HL-60 (cell line): ENCODE measurements at regions not wholly inside any gene's neighbourhood (a gene's known extent, or its start where the extent isn't known, plus 50 kb on each side); places are given as distances from the start of the nearest gene placed in this dataset.

ENCODE experiments used
- DNase-seq, 2 experiments: peaks; one replicate each; pipeline ENCODE4 v3.0.0-alpha.2; 2010 to 2020; ENCODE audit warnings: low read depth in 1 of 2, low spot score in 1 of 2
- H3K27ac ChIP-seq: fragments of 250-450 bp; sonication (Bioruptor Pico); replicated peaks from 2 replicates; pipeline ENCODE4 v1.5.1; 2020; ENCODE audit warnings: mild to moderate bottlenecking, moderate library complexity
- H3K27me3 ChIP-seq: fragments of 250-450 bp; sonication (Bioruptor Pico); 2 replicates; pipeline ENCODE4 v1.5.1; 2021; ENCODE audit warnings: mild to moderate bottlenecking, moderate library complexity; ENCODE audit not compliant: insufficient read depth, poor library complexity, severe bottlenecking
- H3K4me3 ChIP-seq: replicated peaks from 2 replicates; pipeline ENCODE4 v1.5.1; 2011; ENCODE audit warnings: mild to moderate bottlenecking, control low read depth, low read length; ENCODE audit not compliant: insufficient read depth
- GABPA ChIP-seq: IDR thresholded peaks from 2 replicates; pipeline ENCODE4 v1.6.1; 2012; ENCODE audit warnings: low read depth
- POLR2AphosphoS5 ChIP-seq: IDR thresholded peaks from 2 replicates; pipeline ENCODE4 v1.6.1; 2012; ENCODE audit warnings: low read depth
- REST ChIP-seq: IDR thresholded peaks from 2 replicates; pipeline ENCODE4 v1.6.1; 2012; ENCODE audit warnings: low read depth; ENCODE audit not compliant: insufficient replicate concordance
- SPI1 ChIP-seq: IDR thresholded peaks from 2 replicates; pipeline ENCODE4 v1.6.1; 2012; ENCODE audit warnings: low read depth, mild to moderate bottlenecking, borderline replicate concordance
- TF ChIP-seq, protein P1 (sequence below): IDR thresholded peaks from one replicate; pipeline ENCODE4 v1.5.1; 2011; ENCODE audit warnings: low read length, control low read depth, inconsistent platforms; ENCODE audit not compliant: insufficient read depth

DNA sequence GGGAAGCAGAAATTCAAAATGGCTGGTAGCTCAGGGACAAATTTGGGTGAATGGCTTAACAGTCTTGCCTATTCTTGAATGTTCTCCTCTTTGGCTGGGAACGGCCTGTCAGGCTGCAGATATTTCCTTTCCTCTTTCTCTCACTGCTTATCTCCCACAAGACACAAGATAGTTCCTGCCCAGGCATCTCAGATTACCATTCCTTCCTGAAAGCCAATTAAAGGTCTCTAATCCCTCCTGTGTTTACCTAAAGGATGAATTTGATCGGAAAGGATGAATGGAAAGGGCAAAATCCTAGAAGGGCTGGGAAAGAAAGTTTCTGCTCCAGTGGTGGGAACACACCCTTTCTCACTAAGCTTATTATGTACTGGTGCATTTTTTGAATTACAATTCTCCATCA, 95.9 kb upstream of the JAG1 start:
- H3K27me3 ChIP-seq = no peaks in the 10 kb centered on the region
- TF ChIP-seq GABPA = no peak
- no peak for TF ChIP-seq SPI1
- TF ChIP-seq REST = no peak
- TF ChIP-seq, protein P1, sequence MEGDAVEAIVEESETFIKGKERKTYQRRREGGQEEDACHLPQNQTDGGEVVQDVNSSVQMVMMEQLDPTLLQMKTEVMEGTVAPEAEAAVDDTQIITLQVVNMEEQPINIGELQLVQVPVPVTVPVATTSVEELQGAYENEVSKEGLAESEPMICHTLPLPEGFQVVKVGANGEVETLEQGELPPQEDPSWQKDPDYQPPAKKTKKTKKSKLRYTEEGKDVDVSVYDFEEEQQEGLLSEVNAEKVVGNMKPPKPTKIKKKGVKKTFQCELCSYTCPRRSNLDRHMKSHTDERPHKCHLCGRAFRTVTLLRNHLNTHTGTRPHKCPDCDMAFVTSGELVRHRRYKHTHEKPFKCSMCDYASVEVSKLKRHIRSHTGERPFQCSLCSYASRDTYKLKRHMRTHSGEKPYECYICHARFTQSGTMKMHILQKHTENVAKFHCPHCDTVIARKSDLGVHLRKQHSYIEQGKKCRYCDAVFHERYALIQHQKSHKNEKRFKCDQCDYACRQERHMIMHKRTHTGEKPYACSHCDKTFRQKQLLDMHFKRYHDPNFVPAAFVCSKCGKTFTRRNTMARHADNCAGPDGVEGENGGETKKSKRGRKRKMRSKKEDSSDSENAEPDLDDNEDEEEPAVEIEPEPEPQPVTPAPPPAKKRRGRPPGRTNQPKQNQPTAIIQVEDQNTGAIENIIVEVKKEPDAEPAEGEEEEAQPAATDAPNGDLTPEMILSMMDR = no peak
- no peak for TF ChIP-seq POLR2AphosphoS5
- no peak for DNase-seq

GRCh38 chr20:10770753-10771152, 97.0 kb upstream of the JAG1 start:
- Histone ChIP-seq H3K27me3 (no peaks in the 10 kb centered on the region), H3K27ac (no peak overlapping the region), H3K4me3 (no peak overlapping the region)
- TF ChIP-seq, protein P1 = no peak
- TF ChIP-seq REST (no peak), GABPA (no peak), POLR2AphosphoS5 (no peak), SPI1 (no peak)
- DNase-seq = no peak

More for the DNA sequence above, 95.9 kb upstream of the JAG1 start:
- H3K27ac ChIP-seq = no peak overlapping the region
- no peak overlapping the region for H3K4me3 ChIP-seq

DNA sequence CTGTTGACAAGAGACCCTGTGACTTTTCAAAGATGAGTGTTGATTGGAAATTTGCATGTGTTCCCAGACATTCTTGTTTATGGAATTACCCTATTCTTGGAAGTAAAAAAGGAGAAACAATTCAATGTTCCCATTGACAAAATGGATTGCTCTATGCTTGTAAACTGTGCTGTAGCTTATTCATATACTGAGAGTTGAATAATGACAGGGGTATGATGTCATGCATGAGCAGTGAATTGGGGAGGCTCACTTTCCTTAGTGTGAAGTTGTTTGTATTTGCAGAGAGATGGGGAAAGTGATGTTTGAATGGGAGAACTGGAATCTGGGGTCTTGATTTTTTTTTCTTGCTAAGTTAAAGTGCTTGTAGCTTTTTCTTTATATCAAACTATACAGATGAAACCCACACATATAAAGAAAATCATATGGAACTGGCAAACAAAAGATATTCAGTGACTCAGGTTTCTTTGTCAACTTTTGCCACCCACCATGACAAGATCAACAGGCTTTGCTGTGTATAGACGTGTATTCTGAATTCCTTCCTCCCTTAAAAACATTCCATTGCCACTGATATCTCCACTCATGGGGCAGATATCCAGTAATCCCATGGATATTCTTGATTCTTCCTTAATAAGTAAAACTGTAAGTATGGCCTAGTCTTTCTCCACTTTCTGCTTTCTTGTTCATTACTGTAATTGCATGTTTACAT, 97.8 kb upstream of the JAG1 start:
- no peak for DNase-seq
- no peak overlapping the region for H3K27ac ChIP-seq
- H3K27me3 ChIP-seq = no peaks in the 10 kb centered on the region
- no peak for TF ChIP-seq POLR2AphosphoS5
- no peak for TF ChIP-seq SPI1
- no peak for TF ChIP-seq GABPA
- TF ChIP-seq, protein P1 = no peak
- no peak for TF ChIP-seq REST
- no peak overlapping the region for H3K4me3 ChIP-seq
